Esophagus muscularis mucosa (tissue), 4 donors: ENCODE measurements at regions not wholly inside any gene's neighbourhood (a gene's known extent, or its start where the extent isn't known, plus 50 kb on each side); places are given as distances from the start of the nearest gene placed in this dataset.
A peak's percentile ranks its signal among the peaks of the same experiment; 100 is the strongest.

Experiments used
- DNase-seq: peaks from one replicate; pipeline ENCODE4 v3.0.0-alpha.2; 2017; ENCODE audit errors: extremely low spot score
- H3K27ac ChIP-seq, 4 donors: fragments of 200-600 bp; sonication (generic); replicated peaks in 1 of 4; 1 replicate in 3 of 4; 2 replicates in 1 of 4; pipeline ENCODE4 v1.5.1; 2016 to 2019; ENCODE audit warnings: mild to moderate bottlenecking in 1 of 4
- H3K27me3 ChIP-seq, 4 donors: fragments of 200-600 bp; sonication (generic); one replicate each; pipeline versions ENCODE4 v1.5.1 to v1.6.0; 2016 to 2019
- H3K36me3 ChIP-seq, 4 donors: fragments of 200-600 bp; sonication (generic); one replicate each; pipeline ENCODE4 v1.5.1; 2016 to 2019
- H3K4me1 ChIP-seq, 4 donors: fragments of 200-600 bp; sonication (generic); one replicate each; pipeline ENCODE4 v1.5.1; 2016 to 2019
- H3K4me3 ChIP-seq, 4 donors: fragments of 200-600 bp; sonication (generic); 1 replicate in 2 of 4; 2 replicates in 2 of 4; pipeline ENCODE4 v1.5.1; 2016 to 2019; ENCODE audit warnings: mild to moderate bottlenecking in 4 of 4, moderate library complexity in 1 of 4
- H3K9me3 ChIP-seq, 4 donors: fragments of 200-600 bp; sonication (generic); 1 replicate in 3 of 4; 2 replicates in 1 of 4; pipeline ENCODE4 v1.5.1; 2016 to 2019
- EP300 ChIP-seq: sonication (generic); formaldehyde crosslinking; IDR thresholded peaks from one replicate; pipeline ENCODE4 v1.6.1; 2017; ENCODE audit warnings: antibody characterized with exemption
- POLR2A ChIP-seq: fragments of 450-650 bp; IDR thresholded peaks from one replicate; pipeline ENCODE4 v1.6.1; 2017; ENCODE audit warnings: antibody characterized with exemption, moderate library complexity, mild to moderate bottlenecking, low read depth
- POLR2AphosphoS5 ChIP-seq, 2 donors: sonication (generic); formaldehyde crosslinking; IDR thresholded peaks; one replicate each; pipeline ENCODE4 v1.6.1; 2017; ENCODE audit warnings: antibody characterized with exemption in 2 of 2
- WGBS: methylation state at CpG from one replicate; pipeline ENCODE4 v1.1.5; 2018; 5-methylcytosine and 5-hydroxymethylcytosine counted together
- intact Hi-C: fragments of 100-400 bp; cut with DNase I; formaldehyde crosslinking; loops from one replicate; pipeline ENCODE4 v1.15.1; 2023
- TF ChIP-seq, protein P1 (sequence below), 3 experiments: fragments of 200-600 bp in 2 of 3; fragments of 450-650 bp in 1 of 3; sonication (generic) in 2 of 3; IDR thresholded peaks; one replicate each; pipeline ENCODE4 v1.5.1; 2017 to 2019; ENCODE audit warnings: antibody characterized with exemption in 3 of 3, mild to moderate bottlenecking in 2 of 3, moderate library complexity in 1 of 3

DNA sequence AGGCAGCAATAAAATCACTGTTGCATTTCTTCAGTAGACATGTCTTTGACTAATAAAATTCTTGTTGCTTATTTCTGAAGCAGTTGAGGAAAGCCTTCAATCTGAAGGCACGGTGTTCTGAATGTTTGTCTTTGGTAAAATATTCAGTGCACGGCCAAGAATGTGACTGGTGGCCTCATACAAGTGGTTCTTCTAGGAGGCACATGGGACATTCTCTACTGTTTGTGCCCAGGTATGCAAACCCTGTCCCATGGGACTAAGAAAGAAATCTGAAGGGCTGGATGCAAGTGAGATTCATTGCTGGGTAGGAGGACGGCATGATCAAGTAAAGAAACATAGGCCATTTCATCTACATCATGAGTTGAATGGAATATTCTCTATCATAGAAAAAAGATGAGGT, 250.6 kb upstream of the NR2F2 start:
- no peak overlapping the region for H3K27ac ChIP-seq
- DNase-seq, result no peak
- H3K9me3 ChIP-seq, result peaks cover 0 to 4% (median 0%) of the 10 kb centered on the region in 4 donors
- no peaks in the 10 kb centered on the region for H3K27me3 ChIP-seq
- intact Hi-C loops, result no loop called here
- H3K4me3 ChIP-seq, result no peak overlapping the region
- 95% methylated on average over 3 of the region's 3 CpGs for WGBS
- TF ChIP-seq POLR2AphosphoS5 (IDR thresholded peaks at IDR 0.05) (no peak), POLR2A (no peak)
- H3K36me3 ChIP-seq, result no peaks in the 10 kb centered on the region
- no peaks in the 10 kb centered on the region for H3K4me1 ChIP-seq

DNA sequence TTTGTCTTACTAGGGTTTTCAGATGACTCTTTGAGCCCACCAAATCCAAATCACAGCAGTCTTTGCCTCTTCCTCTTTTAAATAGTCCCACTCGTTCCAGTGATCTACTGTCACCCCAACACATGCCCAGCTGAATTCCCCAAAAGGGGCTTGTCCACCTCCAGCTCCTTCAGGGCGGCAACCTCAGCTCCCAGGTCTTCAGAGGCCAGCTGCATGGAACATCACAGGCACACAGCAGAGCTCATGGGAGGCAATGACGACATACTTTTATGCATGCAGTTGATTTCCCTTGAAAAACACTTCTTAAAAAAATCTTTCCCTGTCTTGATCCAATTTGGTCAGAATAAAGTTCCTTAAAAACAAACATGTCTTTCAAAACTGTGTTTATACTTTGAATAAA, 244.3 kb upstream of the NR2F2 start:
- H3K27ac ChIP-seq, result no peak overlapping the region
- intact Hi-C loops, result no loop called here
- H3K4me1 ChIP-seq, result peaks cover 8 to 29% (median 24%) of the 10 kb centered on the region in 4 donors
- TF ChIP-seq POLR2AphosphoS5 (IDR thresholded peaks at IDR 0.05) (no peak), EP300 (no peak), POLR2A (no peak)
- TF ChIP-seq, protein P1, sequence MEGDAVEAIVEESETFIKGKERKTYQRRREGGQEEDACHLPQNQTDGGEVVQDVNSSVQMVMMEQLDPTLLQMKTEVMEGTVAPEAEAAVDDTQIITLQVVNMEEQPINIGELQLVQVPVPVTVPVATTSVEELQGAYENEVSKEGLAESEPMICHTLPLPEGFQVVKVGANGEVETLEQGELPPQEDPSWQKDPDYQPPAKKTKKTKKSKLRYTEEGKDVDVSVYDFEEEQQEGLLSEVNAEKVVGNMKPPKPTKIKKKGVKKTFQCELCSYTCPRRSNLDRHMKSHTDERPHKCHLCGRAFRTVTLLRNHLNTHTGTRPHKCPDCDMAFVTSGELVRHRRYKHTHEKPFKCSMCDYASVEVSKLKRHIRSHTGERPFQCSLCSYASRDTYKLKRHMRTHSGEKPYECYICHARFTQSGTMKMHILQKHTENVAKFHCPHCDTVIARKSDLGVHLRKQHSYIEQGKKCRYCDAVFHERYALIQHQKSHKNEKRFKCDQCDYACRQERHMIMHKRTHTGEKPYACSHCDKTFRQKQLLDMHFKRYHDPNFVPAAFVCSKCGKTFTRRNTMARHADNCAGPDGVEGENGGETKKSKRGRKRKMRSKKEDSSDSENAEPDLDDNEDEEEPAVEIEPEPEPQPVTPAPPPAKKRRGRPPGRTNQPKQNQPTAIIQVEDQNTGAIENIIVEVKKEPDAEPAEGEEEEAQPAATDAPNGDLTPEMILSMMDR (IDR thresholded peaks at IDR 0.05), result no peak
- DNase-seq, result no peak
- peaks cover 0 to 4% (median 0%) of the 10 kb centered on the region in 4 donors for H3K9me3 ChIP-seq
- WGBS, result 50% methylated on average over 3 of the region's 3 CpGs
- H3K27me3 ChIP-seq, result no peaks in the 10 kb centered on the region
- H3K4me3 ChIP-seq, result no peak overlapping the region
- no peaks in the 10 kb centered on the region for H3K36me3 ChIP-seq

DNA sequence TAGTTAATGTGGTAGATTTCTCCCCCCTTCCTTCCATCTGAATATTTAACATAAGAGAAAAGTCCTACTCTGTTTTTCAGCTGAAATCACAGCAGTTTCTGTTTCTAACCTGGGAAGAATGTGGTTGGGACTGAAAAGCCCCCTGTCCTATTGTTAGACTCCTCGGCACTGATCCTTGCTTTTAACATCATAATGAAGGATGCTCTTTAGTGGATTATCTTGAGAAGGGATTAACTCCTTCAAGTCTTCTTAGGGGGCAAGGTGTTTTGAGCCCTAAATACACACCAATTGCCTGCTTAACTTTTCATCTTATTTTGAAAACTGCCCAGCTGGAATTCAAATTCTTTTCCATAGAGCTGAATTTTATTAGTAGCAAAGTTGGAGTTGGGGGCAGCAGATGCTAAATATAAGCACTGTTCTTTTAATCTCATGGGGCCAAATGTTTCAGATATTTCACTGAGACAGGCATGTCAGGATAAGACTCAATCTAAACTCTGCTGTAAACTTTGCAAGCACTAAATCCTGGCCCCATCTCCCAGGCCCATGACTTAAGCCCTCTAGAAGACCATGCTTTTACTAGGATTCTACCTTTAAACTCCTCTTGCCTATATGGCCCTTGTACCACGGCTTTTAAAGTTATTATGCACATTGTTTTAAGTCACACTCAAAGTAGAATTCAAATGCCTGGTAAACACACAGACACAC, 243.2 kb upstream of the NR2F2 start:
- intact Hi-C loops, result no loop called here
- Histone ChIP-seq H3K36me3 (no peaks in the 10 kb centered on the region), H3K27ac (no peak overlapping the region), H3K4me1 (peaks cover 8 to 29% (median 24%) of the 10 kb centered on the region in 4 donors), H3K4me3 (no peak overlapping the region), H3K9me3 (no peaks in the 10 kb centered on the region), H3K27me3 (no peaks in the 10 kb centered on the region)
- peak; percentile 57 for DNase-seq
- TF ChIP-seq, protein P1 (IDR thresholded peaks at IDR 0.05), result no peak
- TF ChIP-seq POLR2A (no peak), POLR2AphosphoS5 (IDR thresholded peaks at IDR 0.05) (no peak)
- WGBS, result 20% methylated on average over 2 of the region's 2 CpGs

DNA sequence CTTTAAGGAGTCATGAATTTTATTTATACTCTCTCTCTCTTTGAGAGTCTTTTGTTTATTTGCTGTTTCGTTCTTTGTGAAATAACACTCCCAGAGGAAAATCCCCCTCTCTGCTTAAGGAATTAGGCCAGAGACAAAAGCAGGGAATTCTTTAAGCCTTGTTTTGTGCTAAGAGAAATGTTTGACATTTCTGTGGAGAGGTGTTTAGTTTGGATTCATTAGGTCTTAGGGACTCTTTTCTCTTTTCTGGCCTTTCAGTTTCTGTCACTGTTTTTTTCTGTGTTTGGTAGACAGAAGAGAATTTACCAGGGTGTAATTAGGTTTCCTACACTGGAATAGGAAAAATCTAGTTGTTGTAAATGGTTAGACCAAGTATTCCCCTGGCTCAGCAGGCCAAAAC, 241.8 kb upstream of the NR2F2 start:
- Histone ChIP-seq H3K9me3 (no peaks in the 10 kb centered on the region), H3K27ac (peak overlapping the region; percentile 34 to 58 (median 46)), H3K27me3 (no peaks in the 10 kb centered on the region), H3K4me3 (no peak overlapping the region), H3K4me1 (peaks cover 8 to 29% (median 24%) of the 10 kb centered on the region in 4 donors), H3K36me3 (no peaks in the 10 kb centered on the region)
- TF ChIP-seq EP300 (no peak), POLR2A (no peak), POLR2AphosphoS5 (IDR thresholded peaks at IDR 0.05) (no peak)
- TF ChIP-seq, protein P1 (IDR thresholded peaks at IDR 0.05), result no peak
- DNase-seq, result no peak
- WGBS, result 31% methylated on average over 1 of the region's 1 CpG
- intact Hi-C loops, result no loop called here

DNA sequence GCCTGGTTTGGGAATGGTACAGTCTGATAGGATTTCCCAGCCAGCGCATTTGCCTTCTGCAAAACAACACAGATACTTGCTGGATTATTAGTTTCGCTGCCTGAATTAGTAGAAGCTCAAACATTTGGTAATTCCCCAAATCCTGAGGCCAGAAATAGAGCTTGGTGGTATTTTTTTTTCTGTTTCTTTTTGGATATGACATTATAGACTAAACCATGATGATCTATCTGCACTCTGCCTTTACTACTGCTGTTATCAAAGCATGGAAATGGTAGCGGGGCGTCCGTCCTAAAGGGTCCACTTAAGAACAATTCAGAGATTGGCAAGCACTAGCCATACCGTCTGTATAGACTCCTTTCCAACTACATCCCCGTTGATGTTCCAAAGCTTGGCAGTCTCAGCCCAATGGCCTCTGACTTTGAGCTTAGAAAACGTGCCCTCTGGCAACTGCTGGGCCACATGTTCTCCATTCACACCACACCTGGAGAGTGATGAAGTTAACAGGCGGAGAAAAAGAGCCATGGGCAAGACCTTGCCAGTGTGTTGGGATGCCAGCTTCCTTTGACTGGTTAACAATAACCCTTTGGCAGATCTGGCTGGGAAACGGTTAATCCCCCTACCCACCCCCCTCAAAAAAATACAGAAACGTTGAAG, 241.0 kb upstream of the NR2F2 start:
- peak overlapping the region in 3 of 4 donors; percentile 34 to 50 (median 41) for H3K27ac ChIP-seq
- H3K27me3 ChIP-seq, result no peaks in the 10 kb centered on the region
- WGBS, result 73% methylated on average over 11 of the region's 11 CpGs
- no peaks in the 10 kb centered on the region for H3K36me3 ChIP-seq
- TF ChIP-seq POLR2A, result no peak
- TF ChIP-seq, protein P1 (IDR thresholded peaks at IDR 0.05), result no peak
- no peak for TF ChIP-seq EP300
- TF ChIP-seq POLR2AphosphoS5 (IDR thresholded peaks at IDR 0.05), result no peak
- peak; percentile 53 for DNase-seq
- intact Hi-C loops, result no loop called here
- peaks cover 8 to 29% (median 24%) of the 10 kb centered on the region in 4 donors for H3K4me1 ChIP-seq
- no peak overlapping the region for H3K4me3 ChIP-seq
- no peaks in the 10 kb centered on the region for H3K9me3 ChIP-seq
